Pancreas (tissue), 10 donors: ENCODE measurements at regions not wholly inside any gene's neighbourhood (a gene's known extent, or its start where the extent isn't known, plus 50 kb on each side); places are given as distances from the start of the nearest gene placed in this dataset.
"Not testable (repeated sequence)": the region's sequence is repeated elsewhere in the genome, so short reads cannot be mapped to it uniquely, and the experiment has no call there.

Source experiments
- ATAC-seq, 4 donors: fragments of 200-7000 bp; cut with Tn5 transposase; one replicate each; pipeline versions ENCODE4 v1.8.0 to v1.9.1; 2020; ENCODE audit warnings: mild to moderate bottlenecking in 4 of 4, moderate library complexity in 4 of 4
- DNase-seq, 6 donors: peaks; one replicate each; pipeline ENCODE4 v3.0.0-alpha.2; 2020
- FAIRE-seq: peaks from 2 replicates; lab custom pipeline; 2012; peaks lifted over from hg19 to GRCh38; lab: Jason Lieb, UNC
- H3K27ac ChIP-seq, 4 donors: fragments of 200-600 bp; sonication (generic); 1 replicate in 3 of 4; 2 replicates in 1 of 4; pipeline versions ENCODE4 v1.5.0 to v1.8.0; 2020
- H3K27me3 ChIP-seq, 4 donors: fragments of 200-600 bp; one replicate each; pipeline ENCODE4 v1.8.0; 2021
- H3K36me3 ChIP-seq, 3 donors: fragments of 200-600 bp; sonication (generic) in 1 of 3; one replicate each; pipeline versions ENCODE4 v1.5.0 to v1.8.0; 2020 to 2021
- H3K4me1 ChIP-seq, 3 donors: fragments of 200-600 bp; one replicate each; pipeline ENCODE4 v1.8.0; 2021
- H3K4me3 ChIP-seq, 4 donors: fragments of 200-600 bp; sonication (generic) in 2 of 4; one replicate each; pipeline versions ENCODE4 v1.5.0 to v1.8.0; 2020 to 2021
- H3K9me3 ChIP-seq, 4 donors: fragments of 200-600 bp; one replicate each; pipeline ENCODE4 v1.8.0; 2021
- WGBS, 2 donors: extraction: QIAGEN DNeasy Blood & Tissue Kit; methylation state at CpG; one replicate each; pipeline ENCODE4 v1.1.7; 2013; 5-methylcytosine and 5-hydroxymethylcytosine counted together
- intact Hi-C, 3 donors: fragments of 100-400 bp; cut with DNase I; formaldehyde crosslinking; loops; one replicate each; pipeline versions ENCODE4 v1.11.1 to v1.14.2; 2022
- TF ChIP-seq, protein P1 (sequence below), 4 donors: fragments of 200-600 bp; sonication (generic) in 3 of 4; IDR thresholded peaks; one replicate each; pipeline versions ENCODE4 v1.5.0 to v1.8.0; 2021; ENCODE audit warnings: antibody characterized with exemption in 4 of 4
- donor health status: healthy with polysubstance abuse.
- donor health status: DM: no; HTN: no; CAD: no; lungs with moderate emphysema.
- donor health status: DM: no; HTN: no; CAD: no.
- donor health status: control.
- donor health status: control.
- donor health status: Bipolar disorder and iron deficiency.
- donor health status: DM: yes; HTN: yes; CAD: no.
- donor health status: DM: no; HTN: no; CAD: no.
- donor health status: DM: no; HTN: no; CAD: no.
- donor health status: DM: yes; HTN: yes; CAD: no.

DNA sequence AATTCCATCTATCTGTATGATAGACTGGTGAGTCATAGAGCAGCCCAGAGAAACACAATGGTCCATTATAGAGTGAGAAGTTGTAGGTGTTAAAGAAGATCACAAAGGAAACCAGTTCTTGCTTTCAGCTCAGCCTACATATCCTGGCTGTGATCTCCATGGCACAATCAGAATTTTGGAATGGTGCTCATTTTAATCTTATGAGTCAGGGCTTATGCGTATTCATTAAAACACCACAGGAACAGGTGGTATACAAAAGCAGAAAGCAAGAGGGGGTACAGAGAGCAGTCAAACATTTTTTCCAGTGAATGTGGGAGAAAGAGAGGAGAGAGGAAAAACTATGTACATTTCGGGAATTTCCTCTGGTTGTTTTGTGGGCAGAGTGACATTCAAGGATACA is 126.9 kb downstream of the MFAP3L start:
- ATAC-seq (no peak), FAIRE-seq (no peak), DNase-seq (no peak)
- H3K36me3 ChIP-seq: no peaks in the 10 kb centered on the region
- intact Hi-C loops: no loop called here
- H3K4me3 ChIP-seq: no peak overlapping the region
- no peaks in the 10 kb centered on the region for H3K9me3 ChIP-seq
- WGBS, 2 donors: 81 to 87% methylated on average over 2 of the region's 2 CpGs
- H3K27me3 ChIP-seq: no peaks in the 10 kb centered on the region
- TF ChIP-seq, protein P1, sequence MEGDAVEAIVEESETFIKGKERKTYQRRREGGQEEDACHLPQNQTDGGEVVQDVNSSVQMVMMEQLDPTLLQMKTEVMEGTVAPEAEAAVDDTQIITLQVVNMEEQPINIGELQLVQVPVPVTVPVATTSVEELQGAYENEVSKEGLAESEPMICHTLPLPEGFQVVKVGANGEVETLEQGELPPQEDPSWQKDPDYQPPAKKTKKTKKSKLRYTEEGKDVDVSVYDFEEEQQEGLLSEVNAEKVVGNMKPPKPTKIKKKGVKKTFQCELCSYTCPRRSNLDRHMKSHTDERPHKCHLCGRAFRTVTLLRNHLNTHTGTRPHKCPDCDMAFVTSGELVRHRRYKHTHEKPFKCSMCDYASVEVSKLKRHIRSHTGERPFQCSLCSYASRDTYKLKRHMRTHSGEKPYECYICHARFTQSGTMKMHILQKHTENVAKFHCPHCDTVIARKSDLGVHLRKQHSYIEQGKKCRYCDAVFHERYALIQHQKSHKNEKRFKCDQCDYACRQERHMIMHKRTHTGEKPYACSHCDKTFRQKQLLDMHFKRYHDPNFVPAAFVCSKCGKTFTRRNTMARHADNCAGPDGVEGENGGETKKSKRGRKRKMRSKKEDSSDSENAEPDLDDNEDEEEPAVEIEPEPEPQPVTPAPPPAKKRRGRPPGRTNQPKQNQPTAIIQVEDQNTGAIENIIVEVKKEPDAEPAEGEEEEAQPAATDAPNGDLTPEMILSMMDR (IDR thresholded peaks at IDR 0.05): no peak
- H3K27ac ChIP-seq: no peak overlapping the region
- no peaks in the 10 kb centered on the region for H3K4me1 ChIP-seq

DNA sequence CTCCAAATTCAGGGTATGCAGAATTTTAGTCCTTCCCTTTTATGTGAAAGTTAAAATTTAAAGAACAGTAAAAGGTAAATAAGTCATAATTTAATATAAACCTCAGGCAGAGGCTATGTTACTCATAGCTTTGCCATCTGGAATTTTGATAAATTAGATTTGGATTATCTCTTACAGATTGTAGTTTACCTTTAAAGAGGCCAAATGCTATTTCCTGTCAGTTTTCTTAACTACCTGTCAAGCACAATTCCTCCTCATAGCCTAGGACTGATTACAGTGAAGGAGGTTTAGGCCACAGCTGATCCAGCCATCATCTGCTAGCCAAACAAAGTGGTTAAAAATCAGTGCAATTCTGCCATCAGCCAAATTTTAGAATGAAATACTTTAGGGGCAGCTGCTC is 128.1 kb downstream of the MFAP3L start:
- TF ChIP-seq, protein P1 (IDR thresholded peaks at IDR 0.05): no peak
- Histone ChIP-seq H3K36me3 (no peaks in the 10 kb centered on the region), H3K4me3 (no peak overlapping the region), H3K4me1 (no peaks in the 10 kb centered on the region), H3K27me3 (no peaks in the 10 kb centered on the region), H3K27ac (no peak overlapping the region), H3K9me3 (no peaks in the 10 kb centered on the region)
- DNase-seq (no peak), FAIRE-seq (no peak), ATAC-seq (no peak)
- intact Hi-C loops: no loop called here

DNA sequence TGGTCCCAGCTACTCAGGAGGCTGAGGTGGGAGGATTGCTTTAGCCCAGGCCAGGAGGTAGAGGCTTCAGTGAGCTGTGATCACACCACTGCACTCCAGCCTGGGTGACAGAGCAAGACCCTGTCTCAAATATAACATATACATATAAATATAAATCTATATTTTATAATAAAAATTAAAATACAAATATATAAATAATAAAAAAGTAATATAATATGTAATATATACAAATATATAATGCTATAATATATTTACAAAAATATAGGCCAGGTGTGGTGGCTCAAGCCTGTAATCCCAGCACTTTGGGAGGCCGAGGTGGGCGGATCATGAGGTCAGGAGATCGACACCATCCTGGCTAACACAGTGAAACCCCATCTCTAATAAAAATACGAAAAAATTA is 131.4 kb downstream of the MFAP3L start:
- intact Hi-C loops, H3K9me3 ChIP-seq, H3K4me3 ChIP-seq, H3K27ac ChIP-seq, H3K27me3 ChIP-seq, H3K4me1 ChIP-seq, DNase-seq, H3K36me3 ChIP-seq, FAIRE-seq, ATAC-seq: not testable (repeated sequence)
- WGBS, 2 donors: 88 to 95% methylated on average over 4 of the region's 4 CpGs

DNA sequence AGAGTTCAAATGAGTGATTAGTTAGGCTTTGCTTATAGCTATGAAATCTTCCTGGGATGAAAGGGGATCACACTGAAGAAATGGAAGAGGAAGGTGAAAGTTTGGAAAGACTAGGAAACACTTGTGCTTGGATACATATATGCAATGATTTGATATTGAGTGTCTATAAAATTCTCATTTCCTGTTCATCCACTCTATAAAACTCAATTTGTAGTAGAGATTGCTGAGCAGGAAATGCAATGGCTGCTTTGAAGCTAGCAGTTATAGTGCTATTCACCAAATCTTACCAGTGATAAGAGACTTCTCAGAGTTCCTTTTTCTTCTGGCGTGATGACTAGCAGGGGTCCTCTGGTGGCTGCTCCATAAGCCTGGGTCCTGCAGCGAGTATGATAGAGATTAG is 128.1 kb upstream of the HPF1 start:
- 75 to 77% methylated on average over 2 of the region's 2 CpGs for WGBS, 2 donors
- no peak for ATAC-seq

DNA sequence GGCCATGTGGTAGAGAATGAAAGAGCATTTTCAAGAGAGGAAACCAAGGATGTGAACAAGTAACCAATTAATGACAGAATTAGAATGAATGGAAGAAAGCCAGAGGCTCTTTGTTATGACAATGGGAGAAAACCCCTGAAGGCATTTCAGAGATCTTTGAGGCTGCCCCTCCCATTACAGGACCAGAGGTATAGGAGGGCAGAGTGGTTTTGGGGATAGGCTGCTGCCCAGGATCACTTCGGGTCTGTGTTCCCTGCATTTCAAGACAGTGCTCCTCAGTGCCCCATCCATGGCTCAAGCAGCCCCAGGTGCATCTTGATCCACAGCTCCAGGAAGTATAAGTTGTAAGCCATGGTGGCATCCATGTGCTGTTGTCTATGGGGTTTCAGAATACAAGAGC is 124.0 kb upstream of the HPF1 start:
- DNase-seq: no peak
- Histone ChIP-seq H3K9me3 (no peaks in the 10 kb centered on the region), H3K27me3 (no peaks in the 10 kb centered on the region), H3K4me1 (no peaks in the 10 kb centered on the region), H3K27ac (no peak overlapping the region), H3K4me3 (no peak overlapping the region), H3K36me3 (no peaks in the 10 kb centered on the region)
- intact Hi-C loops: no loop called here
- ATAC-seq: no peak
- WGBS, 2 donors: 39 to 68% methylated on average over 1 of the region's 1 CpG
- FAIRE-seq: no peak
- TF ChIP-seq, protein P1 (IDR thresholded peaks at IDR 0.05): no peak

More for the DNA sequence above, 128.1 kb upstream of the HPF1 start:
- intact Hi-C loops: no loop called here
- DNase-seq: no peak
- no peak overlapping the region for H3K27ac ChIP-seq
- no peaks in the 10 kb centered on the region for H3K27me3 ChIP-seq
- no peak for FAIRE-seq
- H3K4me1 ChIP-seq: no peaks in the 10 kb centered on the region
- no peak overlapping the region for H3K4me3 ChIP-seq
- TF ChIP-seq, protein P1 (IDR thresholded peaks at IDR 0.05): no peak
- H3K36me3 ChIP-seq: no peaks in the 10 kb centered on the region
- H3K9me3 ChIP-seq: no peaks in the 10 kb centered on the region

DNA sequence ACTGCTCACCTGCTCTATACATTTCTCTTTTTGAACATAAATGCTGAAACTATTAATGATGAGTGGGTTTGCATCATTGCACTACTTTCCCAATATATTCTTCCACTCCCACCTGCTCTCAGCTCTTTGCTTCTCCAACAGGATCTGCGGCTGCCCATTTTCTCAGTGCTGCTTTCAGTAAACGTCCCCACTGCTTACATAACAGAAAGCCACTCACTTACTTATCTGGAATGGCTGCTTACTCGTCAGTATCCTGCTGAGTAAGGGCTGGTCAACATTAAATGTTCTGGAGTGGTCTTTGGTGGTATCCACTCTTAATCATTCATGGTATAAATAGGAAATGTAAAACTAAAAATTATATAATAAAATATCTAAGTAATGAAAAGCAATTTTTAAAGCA is 112.8 kb upstream of the HPF1 start:
- DNase-seq: no peak

More for the DNA sequence above, 112.8 kb upstream of the HPF1 start:
- no peaks in the 10 kb centered on the region for H3K4me1 ChIP-seq
- H3K4me3 ChIP-seq: no peak overlapping the region
- no peak for ATAC-seq
- TF ChIP-seq, protein P1 (IDR thresholded peaks at IDR 0.05): no peak
- no peaks in the 10 kb centered on the region for H3K9me3 ChIP-seq
- no peak for FAIRE-seq
- no peaks in the 10 kb centered on the region for H3K27me3 ChIP-seq
- no peaks in the 10 kb centered on the region for H3K36me3 ChIP-seq
- intact Hi-C loops: no loop called here
- no peak overlapping the region for H3K27ac ChIP-seq
- WGBS, 2 donors: 35 to 45% methylated on average over 3 of the region's 3 CpGs
